SK-N-SH (cell line): ENCODE measurements at regions not wholly inside any gene's neighbourhood (a gene's known extent, or its start where the extent isn't known, plus 50 kb on each side); places are given as distances from the start of the nearest gene placed in this dataset.

Experiments used
- CTCF ChIP-seq: fragments of 200-600 bp; sonication (generic); IDR thresholded peaks from 2 replicates; pipeline ENCODE4 v1.6.1; 2017; ENCODE audit warnings: antibody characterized with exemption, mild to moderate bottlenecking, moderate library complexity
- EP300 ChIP-seq, 2 experiments: IDR thresholded peaks; 2 replicates each; pipeline versions ENCODE4 v1.4.0 to v1.6.1; 2012; ENCODE audit warnings: borderline replicate concordance in 1 of 2, low read depth in 1 of 2, low read length in 1 of 2
- EZH2phosphoT487 ChIP-seq: fragments of 200-600 bp; sonication (generic); IDR thresholded peaks from 2 replicates; pipeline ENCODE4 v1.6.1; 2017; ENCODE audit warnings: low read depth, mixed run types, mild to moderate bottlenecking, antibody characterized with exemption, moderate library complexity, borderline replicate concordance
- GABPA ChIP-seq: IDR thresholded peaks from 2 replicates; pipeline ENCODE4 v1.4.0; 2012; ENCODE audit warnings: low read depth, mild to moderate bottlenecking
- JUND ChIP-seq: IDR thresholded peaks from 2 replicates; pipeline ENCODE4 v1.4.0; 2012
- POLR2AphosphoS5 ChIP-seq: IDR thresholded peaks from 2 replicates; pipeline ENCODE4 v1.6.1; 2012; ENCODE audit warnings: low read depth, low read length
- RAD21 ChIP-seq: IDR thresholded peaks from 2 replicates; pipeline ENCODE4 v1.6.1; 2012; ENCODE audit warnings: mild to moderate bottlenecking, low read length
- RCOR1 ChIP-seq: fragments of 150-350 bp; IDR thresholded peaks from 2 replicates; pipeline ENCODE4 v1.6.1; 2017; ENCODE audit warnings: antibody characterized with exemption, low read length
- REST ChIP-seq: IDR thresholded peaks from 2 replicates; pipeline ENCODE4 v1.6.1; 2012; ENCODE audit warnings: mild to moderate bottlenecking, low read depth, low read length, moderate library complexity
- RFX5 ChIP-seq: IDR thresholded peaks from 2 replicates; pipeline ENCODE4 v1.6.1; 2012; ENCODE audit warnings: mild to moderate bottlenecking, improper control_type of control experiment, low read length
- TAF1 ChIP-seq: IDR thresholded peaks from 2 replicates; pipeline ENCODE4 v1.6.1; 2012; ENCODE audit warnings: low read depth, mild to moderate bottlenecking, low read length, moderate library complexity, borderline replicate concordance

- TF ChIP-seq CTCF, result no peak
- TF ChIP-seq REST, result no peak
- TF ChIP-seq POLR2AphosphoS5, result no peak
- no peak for TF ChIP-seq EZH2phosphoT487
- no peak for TF ChIP-seq RAD21
- TF ChIP-seq EP300 (IDR thresholded peaks at IDR 0.05; ENCODE audit: borderline replicate concordance in 1 of 2, low read depth in 1 of 2, low read length in 1 of 2), result no peak
- no peak for TF ChIP-seq TAF1
- TF ChIP-seq GABPA, result no peak
- TF ChIP-seq JUND, result 0 out of 2 replicates have a peak, but pooled peaks have one; percentile 10
- TF ChIP-seq RFX5, result no peak
- no peak for TF ChIP-seq RCOR1
These were observed 132.9 kb downstream of the FAM161A start for GRCh38 chr2:61720911-61721310.
